Gastroesophageal sphincter (tissue), 3 donors: ENCODE measurements at regions not wholly inside any gene's neighbourhood (a gene's known extent, or its start where the extent isn't known, plus 50 kb on each side); places are given as distances from the start of the nearest gene placed in this dataset.

ENCODE experiments used
- CTCF ChIP-seq, 4 experiments: fragments of 200-600 bp in 2 of 4; fragments of 450-650 bp in 2 of 4; sonication (generic) in 1 of 4; IDR thresholded peaks; one replicate each; pipeline ENCODE4 v1.5.1; 2017 to 2019; ENCODE audit warnings: antibody characterized with exemption in 4 of 4, mild to moderate bottlenecking in 2 of 4, moderate library complexity in 2 of 4
- EP300 ChIP-seq: sonication (generic); formaldehyde crosslinking; IDR thresholded peaks from one replicate; pipeline ENCODE4 v1.6.1; 2017; ENCODE audit warnings: antibody characterized with exemption, mild to moderate bottlenecking
- POLR2A ChIP-seq, 2 donors: fragments of 450-650 bp; IDR thresholded peaks; one replicate each; pipeline ENCODE4 v1.6.1; 2017; ENCODE audit warnings: antibody characterized with exemption in 2 of 2, mild to moderate bottlenecking in 2 of 2, moderate library complexity in 1 of 2
- POLR2AphosphoS5 ChIP-seq: sonication (generic); formaldehyde crosslinking; IDR thresholded peaks from one replicate; pipeline ENCODE4 v1.6.1; 2017; ENCODE audit warnings: antibody characterized with exemption

- no peak for TF ChIP-seq CTCF (IDR thresholded peaks at IDR 0.05)
- no peak for TF ChIP-seq EP300
- TF ChIP-seq POLR2AphosphoS5 = no peak
- no peak for TF ChIP-seq POLR2A (IDR thresholded peaks at IDR 0.05)
Measured at GRCh38 chr13:55403887-55404487, 1736.7 kb upstream of the PRR20A start.
